HG03342 (cell line): ENCODE measurements at regions not wholly inside any gene's neighbourhood (a gene's known extent, or its start where the extent isn't known, plus 50 kb on each side); places are given as distances from the start of the nearest gene placed in this dataset.
"Not testable (repeated sequence)": the region's sequence is repeated elsewhere in the genome, so short reads cannot be mapped to it uniquely, and the experiment has no call there.

Source experiments
- ATAC-seq: cut with Tn5 transposase; IDR thresholded peaks from one replicate; pipeline ENCODE4 v1.9.1; 2021; ENCODE audit warnings: mild to moderate bottlenecking, moderate library complexity; ENCODE audit not compliant: unreplicated experiment

- not testable (repeated sequence) for ATAC-seq
Measured at GRCh38 chr5:63732880-63733279, 229.4 kb downstream of the HTR1A start.

GRCh38 chr5:63727583-63727982, 234.7 kb downstream of the HTR1A start:
- peak; percentile 60 for ATAC-seq

GRCh38 chr5:63726496-63726895, 235.7 kb downstream of the HTR1A start:
- peak; percentile 80 for ATAC-seq

- no peak for ATAC-seq
Measured at GRCh38 chr5:63719147-63719546, 243.1 kb downstream of the HTR1A start.

DNA sequence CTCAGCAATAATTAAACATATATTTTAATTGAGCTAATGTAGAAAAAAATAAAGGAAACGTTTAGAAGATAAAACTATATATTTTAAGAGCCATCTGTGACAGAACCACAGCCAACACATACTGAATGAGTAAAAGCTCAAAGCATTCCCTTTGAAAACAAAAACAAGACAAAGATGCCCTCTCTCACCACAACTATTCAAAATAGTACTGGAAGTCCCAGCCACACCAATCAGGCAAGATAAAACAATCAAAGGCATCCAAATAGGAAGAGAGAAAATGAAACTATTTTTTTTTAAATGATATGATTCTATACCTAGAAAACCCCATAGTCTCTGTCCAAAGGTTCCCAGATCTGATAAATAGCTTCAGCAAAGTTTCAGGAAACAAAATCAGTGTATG, 262.0 kb downstream of the HTR1A start:
- ATAC-seq, result no peak

GRCh38 chr5:63697811-63698210, 264.4 kb downstream of the HTR1A start:
- no peak for ATAC-seq

GRCh38 chr5:63690546-63690945, 271.7 kb downstream of the HTR1A start:
- ATAC-seq, result no peak

DNA sequence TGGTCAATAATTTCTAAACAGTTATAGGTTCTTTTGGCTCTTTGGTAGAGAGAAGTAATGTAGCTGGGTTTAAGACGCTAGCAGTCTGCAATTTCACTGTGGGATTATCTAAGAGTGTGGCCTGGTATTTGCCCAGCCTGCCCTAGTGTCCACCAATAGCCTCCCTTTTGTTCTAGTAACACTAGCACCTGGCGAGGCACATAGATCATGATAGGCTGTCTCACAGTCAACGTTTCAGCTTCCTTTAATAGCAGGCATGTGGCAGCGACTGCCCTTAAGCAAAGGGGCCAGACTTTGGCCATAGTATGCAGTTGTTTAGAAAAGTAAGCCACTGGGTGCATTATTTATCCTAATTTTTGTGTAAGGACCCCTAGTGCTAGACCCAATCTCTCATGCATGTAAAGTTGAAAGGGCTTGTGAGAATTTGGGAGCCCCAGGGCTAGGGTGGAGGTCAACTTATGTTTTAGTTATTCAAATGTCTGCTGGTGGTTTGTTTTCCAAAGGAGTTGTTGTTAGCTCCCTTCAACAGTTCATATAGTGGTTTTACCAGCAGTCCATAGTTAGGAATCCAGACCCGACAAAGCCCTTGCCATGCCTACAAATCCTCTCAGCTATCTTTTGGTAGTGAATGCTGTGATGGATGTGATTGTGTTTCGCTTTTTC, 274.3 kb downstream of the HTR1A start:
- no peak for ATAC-seq

GRCh38 chr5:63686938-63687337, 275.3 kb downstream of the HTR1A start:
- ATAC-seq, result no peak

- no peak for ATAC-seq
Measured at GRCh38 chr5:63686181-63686580, 276.1 kb downstream of the HTR1A start.

DNA sequence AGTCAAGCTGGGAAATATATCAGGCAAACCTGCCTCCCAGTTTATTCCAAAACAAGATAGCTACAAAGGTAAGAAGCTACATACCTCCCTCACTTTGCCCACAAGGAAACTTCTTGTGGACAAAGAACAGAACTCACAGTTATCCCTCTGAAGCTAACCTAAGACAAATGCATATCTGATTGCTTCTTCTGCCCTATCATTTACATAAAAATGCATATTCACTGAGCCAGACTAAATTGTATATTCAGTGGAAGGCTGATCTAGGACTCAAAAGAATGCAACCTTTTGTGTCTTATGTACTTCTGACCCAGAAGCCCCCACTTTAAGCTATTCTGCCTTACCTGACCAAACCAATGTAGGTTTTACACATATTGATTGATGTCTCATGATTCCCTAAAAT, 276.8 kb downstream of the HTR1A start:
- ATAC-seq, result no peak

- no peak for ATAC-seq
Measured at GRCh38 chr5:63674881-63675280, 287.4 kb downstream of the HTR1A start.

DNA sequence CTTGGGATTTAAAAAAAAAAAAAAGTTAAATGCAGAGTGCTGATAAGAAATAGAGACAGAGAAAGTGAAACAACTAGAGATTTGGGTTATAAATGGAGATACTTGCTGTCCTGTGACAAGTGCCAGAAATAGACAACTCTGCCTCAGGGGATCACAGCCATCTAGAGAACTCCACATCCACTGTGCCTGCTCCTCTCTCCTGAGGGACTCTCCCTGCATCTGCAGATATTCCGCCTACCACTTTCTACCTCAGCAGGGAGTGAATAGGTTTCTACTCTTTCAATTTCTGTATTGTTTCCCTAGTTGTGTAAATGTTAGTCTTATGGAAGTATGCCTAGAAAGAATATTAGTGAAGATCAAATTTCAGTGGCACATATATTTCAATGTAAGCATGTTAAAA, 307.2 kb downstream of the HTR1A start:
- ATAC-seq, result no peak

DNA sequence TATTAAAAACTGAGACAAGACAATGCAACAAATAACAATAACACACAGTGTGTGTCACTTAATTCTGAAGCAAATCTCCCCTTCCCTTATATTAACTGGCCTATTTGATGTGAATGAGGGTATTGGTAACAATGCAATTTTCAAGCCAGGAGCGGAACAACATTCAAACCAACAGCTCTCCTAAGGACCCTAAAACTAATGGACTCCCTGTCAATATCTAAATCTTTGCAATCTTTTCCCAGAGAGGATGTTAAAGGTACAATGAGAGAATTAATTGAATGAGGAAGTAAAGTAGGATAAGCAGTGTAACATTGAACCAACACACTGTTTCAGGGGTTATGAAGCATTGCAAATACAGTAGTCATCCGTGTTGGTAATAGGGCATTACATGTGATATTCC, 311.7 kb downstream of the HTR1A start:
- ATAC-seq, result no peak

DNA sequence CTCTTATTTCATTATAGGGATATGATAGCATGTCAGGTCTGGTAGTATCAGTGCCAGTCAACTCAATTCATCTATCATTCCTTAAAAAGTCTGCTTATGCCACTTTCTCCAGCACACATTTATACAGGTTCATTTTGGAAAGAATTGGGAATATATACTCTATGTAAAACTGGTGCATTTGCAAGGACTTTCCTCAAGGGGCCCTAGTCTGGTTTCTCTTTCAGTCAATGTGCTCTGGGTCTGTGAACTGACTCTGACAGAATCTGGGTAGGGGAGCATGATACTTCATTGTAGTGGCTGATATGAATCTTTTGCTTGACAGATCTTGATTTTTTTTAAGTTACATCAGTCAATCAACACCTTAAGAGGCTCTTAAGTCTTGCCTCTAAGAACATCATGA, 313.9 kb downstream of the HTR1A start:
- ATAC-seq, result no peak

DNA sequence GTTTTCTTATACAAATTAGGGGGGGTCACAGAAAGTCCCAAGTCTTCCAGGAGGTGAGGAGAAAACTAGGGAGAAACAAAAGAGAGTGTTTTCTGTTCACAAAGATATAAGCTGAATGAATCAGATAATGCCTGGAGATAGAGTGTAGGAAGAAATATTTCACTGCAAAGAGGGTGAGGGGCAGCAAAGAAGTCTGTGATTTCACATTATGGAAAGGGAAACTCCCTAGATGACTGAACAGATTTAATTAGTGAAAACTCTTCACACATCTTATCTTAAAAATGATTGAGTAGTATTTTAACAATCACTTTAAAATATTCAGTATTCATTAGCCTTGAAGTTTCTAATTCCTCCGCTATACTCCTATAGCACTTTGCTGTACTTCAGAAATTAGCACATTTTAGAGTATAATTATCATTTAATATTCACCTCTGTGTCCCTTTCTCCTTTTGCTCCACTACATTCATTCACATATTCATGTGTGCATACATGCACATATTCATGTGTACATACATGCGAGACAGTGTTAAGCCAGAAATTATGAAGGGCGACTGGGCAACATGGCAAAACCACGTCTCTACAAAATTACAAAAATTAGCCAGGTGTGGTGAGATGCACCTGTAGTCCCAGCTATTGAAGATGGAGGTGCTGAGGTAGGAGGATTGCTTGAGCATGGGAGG, 332.2 kb downstream of the HTR1A start:
- no peak for ATAC-seq

DNA sequence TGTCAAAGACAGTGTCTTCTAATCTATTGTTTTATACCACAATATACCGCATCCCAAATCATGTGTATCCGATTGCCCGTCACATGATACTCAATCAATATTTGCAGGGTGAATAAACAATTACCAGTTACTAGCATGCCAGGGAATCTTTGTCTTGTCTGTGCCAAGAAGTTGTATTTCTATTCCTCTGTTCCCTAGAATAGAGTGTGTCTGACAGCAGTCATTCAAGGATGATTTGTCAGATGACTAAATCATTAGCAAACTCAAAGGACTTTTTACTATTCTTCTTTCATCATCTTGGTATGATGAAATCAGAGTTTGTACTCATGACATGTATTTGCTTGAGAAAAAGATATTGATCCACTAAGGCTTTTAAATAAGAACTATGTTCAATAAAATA, 348.8 kb downstream of the HTR1A start:
- ATAC-seq, result no peak

DNA sequence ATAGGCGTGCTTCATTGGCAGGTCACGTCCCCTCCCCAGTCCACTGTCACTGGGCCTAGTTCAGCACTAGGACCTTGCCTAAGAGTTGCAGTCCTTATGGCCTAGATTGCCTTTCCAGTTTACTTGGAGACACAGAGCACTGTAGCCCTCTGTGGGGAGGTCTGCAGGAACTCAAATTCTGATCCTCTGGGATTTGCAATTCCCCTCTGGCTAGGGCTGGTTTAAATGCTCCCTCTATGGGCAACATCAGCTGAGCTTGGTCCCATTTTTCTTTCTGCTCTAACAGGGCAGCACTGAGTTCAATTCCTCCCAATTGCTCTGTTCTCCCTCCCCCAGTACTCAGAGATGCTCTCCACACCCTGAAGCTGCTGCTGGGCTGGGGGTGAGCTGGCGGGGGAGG, 358.2 kb downstream of the HTR1A start:
- ATAC-seq, result no peak

- no peak for ATAC-seq
Measured at GRCh38 chr5:63602971-63603370, 359.3 kb downstream of the HTR1A start.

DNA sequence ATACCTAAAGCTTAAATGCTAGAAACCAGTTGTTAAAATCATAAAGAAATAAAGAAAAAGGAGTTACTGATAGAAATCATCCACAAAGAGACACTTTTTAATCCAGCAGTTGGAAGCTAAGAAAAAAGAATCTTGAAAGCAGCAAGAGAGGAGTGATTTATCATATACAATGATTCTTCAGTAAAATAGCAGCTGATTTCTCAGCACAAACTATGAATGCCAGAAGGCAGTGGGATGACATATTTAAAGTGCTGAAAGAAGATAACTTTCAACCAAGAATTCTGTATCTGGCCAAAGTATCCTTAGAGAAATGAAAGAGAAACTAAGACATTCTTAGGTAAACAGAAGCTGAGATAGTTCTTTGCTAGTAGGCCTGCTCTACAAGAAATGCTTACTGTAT, 366.0 kb downstream of the HTR1A start:
- ATAC-seq, result no peak

GRCh38 chr5:63573380-63573779, 388.9 kb downstream of the HTR1A start:
- ATAC-seq, result peak; percentile 81

DNA sequence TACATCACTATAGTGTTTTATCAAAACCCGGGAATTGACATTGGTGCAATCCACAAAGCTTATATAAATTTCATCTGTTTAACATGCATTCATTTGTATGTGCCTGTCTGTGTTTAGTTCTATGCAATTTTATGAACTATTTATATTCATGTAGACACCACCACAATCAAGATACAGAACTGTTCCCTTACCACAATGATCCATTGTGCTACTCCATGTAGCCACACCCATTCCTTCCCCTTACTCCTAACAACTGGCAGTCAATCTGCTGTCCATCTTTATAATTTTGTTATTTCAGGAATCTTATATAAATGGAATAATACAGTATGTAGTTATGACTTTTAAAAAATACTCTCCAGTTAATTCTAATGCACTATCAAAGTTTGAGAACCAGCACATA, 389.5 kb downstream of the HTR1A start:
- ATAC-seq, result no peak

- ATAC-seq, result no peak
Measured at GRCh38 chr5:63570752-63571151, 391.5 kb downstream of the HTR1A start.
